Esophagus muscularis mucosa (tissue), 3 donors: ENCODE measurements at regions not wholly inside any gene's neighbourhood (a gene's known extent, or its start where the extent isn't known, plus 50 kb on each side); places are given as distances from the start of the nearest gene placed in this dataset.
"Not testable (repeated sequence)": the region's sequence is repeated elsewhere in the genome, so short reads cannot be mapped to it uniquely, and the experiment has no call there.

Experiments
- POLR2A ChIP-seq: fragments of 450-650 bp; IDR thresholded peaks from one replicate; pipeline ENCODE4 v1.6.1; 2017; ENCODE audit warnings: antibody characterized with exemption, moderate library complexity, mild to moderate bottlenecking, low read depth
- TF ChIP-seq, protein P1 (sequence below), 3 experiments: fragments of 200-600 bp in 2 of 3; fragments of 450-650 bp in 1 of 3; sonication (generic) in 2 of 3; IDR thresholded peaks; one replicate each; pipeline ENCODE4 v1.5.1; 2017 to 2019; ENCODE audit warnings: antibody characterized with exemption in 3 of 3, mild to moderate bottlenecking in 2 of 3, moderate library complexity in 1 of 3

DNA sequence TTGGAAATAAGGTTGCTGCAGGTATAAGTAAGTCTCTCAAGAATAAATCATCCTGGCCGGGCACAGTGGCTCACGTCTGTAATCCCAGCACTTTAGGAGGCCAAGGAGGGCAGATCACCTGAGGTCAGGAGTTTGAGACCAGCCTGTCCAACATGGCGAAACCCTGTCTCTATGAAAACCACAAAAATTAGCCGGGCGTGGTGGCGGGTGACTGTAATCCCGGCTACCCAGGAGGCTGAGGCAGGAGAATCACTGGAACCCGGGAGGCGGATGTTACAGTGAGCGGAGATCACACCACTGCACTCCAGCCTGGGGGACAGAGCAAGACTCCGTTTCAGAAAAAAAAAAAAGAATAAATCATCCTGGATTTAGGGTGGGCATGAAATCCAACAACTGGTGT lies 59.7 kb upstream of the ATP2B4 start:
- TF ChIP-seq, protein P1, sequence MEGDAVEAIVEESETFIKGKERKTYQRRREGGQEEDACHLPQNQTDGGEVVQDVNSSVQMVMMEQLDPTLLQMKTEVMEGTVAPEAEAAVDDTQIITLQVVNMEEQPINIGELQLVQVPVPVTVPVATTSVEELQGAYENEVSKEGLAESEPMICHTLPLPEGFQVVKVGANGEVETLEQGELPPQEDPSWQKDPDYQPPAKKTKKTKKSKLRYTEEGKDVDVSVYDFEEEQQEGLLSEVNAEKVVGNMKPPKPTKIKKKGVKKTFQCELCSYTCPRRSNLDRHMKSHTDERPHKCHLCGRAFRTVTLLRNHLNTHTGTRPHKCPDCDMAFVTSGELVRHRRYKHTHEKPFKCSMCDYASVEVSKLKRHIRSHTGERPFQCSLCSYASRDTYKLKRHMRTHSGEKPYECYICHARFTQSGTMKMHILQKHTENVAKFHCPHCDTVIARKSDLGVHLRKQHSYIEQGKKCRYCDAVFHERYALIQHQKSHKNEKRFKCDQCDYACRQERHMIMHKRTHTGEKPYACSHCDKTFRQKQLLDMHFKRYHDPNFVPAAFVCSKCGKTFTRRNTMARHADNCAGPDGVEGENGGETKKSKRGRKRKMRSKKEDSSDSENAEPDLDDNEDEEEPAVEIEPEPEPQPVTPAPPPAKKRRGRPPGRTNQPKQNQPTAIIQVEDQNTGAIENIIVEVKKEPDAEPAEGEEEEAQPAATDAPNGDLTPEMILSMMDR (IDR thresholded peaks at IDR 0.05): not testable (repeated sequence)
- not testable (repeated sequence) for TF ChIP-seq POLR2A
